Cerebellar nuclear complex (tissue), 1 donor: ENCODE measurements at regions not wholly inside any gene's neighbourhood (a gene's known extent, or its start where the extent isn't known, plus 50 kb on each side); places are given as distances from the start of the nearest gene placed in this dataset.

Experiments used
- DNase-seq, 2 experiments: peaks; one replicate each; lab custom pipeline; 2025; lab: John Stamatoyannopoulos, UW

DNA sequence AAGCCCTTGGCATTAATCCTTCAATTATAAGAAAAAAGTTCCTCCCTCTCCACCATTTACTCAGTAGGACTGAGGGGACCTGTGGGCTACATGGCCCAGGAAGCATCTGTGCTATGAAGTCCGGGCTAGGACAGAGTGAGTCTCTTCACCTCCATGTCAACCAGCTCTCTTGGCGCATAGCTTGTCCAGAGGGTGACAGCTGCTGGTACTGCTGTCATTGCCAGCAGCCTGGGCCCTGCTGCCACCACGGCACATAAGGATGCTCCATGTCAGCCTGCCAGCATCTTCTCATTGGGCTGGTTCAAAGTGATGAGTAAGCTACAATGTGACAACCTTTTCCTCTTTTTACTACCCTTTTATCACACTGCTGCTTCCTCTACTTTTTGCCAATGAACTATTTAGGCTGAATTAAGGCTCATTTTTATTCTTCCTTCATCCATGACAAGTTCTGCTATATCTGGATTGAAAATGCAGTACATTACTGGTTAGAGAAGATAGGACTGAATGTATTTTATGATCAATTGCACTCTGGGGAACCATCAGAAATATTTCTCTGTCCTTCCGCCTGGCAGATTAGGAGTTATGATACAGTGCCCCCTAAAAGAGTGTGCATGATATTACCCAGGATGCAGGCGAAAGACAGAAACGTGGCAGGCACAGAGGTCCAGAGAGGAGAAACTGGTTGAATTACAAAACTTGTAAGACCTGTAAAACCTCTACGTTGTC is 258.9 kb upstream of the TNP1 start:
- no peak for DNase-seq

GRCh38 chr2:217117523-217117922 is 257.7 kb upstream of the TNP1 start:
- DNase-seq, result no peak

- DNase-seq, result no peak
These were observed 256.7 kb upstream of the TNP1 start for GRCh38 chr2:217116610-217117009.

DNA sequence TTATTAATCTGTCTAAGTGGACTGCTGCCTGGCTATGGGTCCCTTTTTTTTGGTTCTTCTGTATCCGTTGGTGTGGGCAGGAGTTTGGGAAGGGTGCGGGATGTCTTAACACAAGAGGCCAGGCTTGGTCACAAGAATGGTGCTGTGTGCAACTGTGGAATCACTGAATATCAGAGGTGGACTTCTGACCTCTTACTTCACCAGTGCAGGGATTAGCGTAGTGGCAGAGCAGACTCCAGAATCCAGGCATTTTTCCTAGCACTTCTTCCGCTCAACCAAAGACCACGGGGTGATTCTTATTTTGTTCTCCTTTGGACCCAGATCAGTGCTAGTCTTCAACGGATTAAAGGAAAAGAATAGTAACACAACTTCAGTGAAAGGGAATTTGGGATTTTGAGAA is 254.3 kb upstream of the TNP1 start:
- DNase-seq, result no peak

DNA sequence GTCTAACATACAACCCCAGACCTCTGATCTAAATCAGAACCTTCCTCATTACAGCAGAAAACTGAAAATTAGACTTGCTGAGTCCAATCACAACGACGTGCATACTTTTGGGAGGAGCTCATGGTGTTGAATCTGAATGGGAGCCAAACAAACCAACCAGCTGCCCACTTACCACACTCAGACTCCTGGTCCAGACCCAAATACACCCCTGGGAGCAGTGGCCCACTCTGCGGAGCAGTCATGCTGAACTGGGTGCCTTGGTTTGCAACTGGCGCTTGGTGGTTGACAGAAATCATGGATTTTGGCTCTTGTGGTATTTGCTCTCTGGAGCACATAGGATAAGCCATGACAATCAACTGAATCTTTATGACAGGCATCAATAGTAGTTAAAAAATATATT is 253.6 kb upstream of the TNP1 start:
- DNase-seq, result no peak

GRCh38 chr2:217110550-217110949 is 250.7 kb upstream of the TNP1 start:
- no peak for DNase-seq

GRCh38 chr2:217108575-217109027 is 248.7 kb upstream of the TNP1 start:
- no peak for DNase-seq

DNA sequence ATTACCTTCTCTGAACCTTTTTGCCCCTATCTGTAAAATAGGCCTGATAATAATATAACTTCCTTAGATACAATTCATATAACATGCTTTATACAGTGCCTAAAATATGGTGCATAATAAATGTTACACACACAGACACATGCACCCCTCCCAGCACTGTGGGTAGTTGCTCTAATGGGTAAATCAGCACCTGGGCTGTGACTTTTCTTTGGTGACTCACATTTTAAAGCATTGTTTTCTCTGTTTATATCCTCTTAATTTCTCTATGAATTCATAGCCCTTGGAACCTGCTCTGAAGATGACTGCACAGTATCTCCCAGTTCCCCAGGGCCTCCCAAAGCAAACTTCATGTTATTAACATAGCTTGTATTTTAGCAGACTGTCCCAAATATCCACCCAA is 248.2 kb upstream of the TNP1 start:
- no peak for DNase-seq

DNA sequence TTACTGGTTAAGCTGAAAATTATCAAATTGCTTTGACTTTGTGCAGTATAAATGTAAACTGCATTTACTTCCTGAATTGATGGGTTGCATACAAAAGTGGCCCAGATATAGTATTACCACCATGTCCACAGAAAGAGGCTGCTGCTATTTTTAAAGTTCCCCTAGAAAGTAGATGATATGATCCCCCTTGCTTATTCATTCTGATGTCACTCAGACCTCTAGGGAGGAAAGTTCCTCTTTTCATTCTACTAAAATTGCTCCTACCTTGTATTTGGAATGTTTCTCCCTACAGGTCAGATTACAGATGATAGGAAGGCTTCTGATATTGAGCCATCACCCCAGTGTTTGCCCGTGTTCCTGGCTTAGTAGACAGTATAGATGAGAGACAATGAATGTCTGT is 247.6 kb upstream of the TNP1 start:
- DNase-seq, result no peak

- no peak for DNase-seq
These were observed 246.8 kb upstream of the TNP1 start for GRCh38 chr2:217106650-217107014.

DNA sequence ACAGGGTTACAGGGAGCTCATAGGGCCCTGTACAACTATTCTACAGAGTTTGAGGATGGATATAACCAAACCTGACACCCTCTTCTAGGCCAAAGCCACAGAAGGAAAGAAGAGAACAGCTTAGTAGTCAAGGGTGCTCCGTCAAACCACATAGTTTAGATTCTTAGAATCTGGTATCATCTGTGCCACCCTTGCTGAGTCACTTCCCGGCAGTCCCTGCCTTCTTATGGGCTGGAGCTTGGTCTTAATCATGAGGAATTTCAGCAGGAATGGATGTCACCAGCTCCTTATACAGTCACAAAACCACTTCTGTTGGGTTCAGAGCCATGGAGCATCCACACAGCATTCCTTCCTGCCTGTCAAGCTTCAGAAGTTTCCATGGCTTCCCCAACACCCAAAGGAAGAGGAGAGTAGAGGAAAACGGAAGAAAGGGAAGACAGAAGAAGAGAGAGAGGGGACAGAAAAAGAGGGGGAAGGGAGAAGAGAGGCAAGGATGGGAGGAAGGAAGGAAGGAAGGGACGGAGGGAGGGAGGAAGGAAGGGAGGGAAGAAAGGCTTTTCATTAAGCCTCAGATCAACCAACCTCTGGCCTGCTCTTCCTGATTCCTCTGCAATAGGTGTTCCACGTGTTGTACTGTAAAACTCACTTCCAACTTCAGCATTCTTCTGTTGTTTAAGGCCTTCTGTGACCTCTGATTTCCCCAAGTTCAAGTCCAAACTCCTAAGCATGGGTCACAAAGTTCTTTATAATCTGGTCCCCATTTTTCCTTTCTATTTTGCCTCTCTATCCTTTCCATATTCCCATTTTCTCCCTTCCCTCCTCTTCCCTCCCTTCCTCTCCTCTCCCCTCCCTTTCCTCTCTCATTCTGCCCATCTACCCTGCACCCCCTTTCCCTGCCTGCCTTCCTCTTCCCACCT is 246.1 kb upstream of the TNP1 start:
- DNase-seq, result no peak

DNA sequence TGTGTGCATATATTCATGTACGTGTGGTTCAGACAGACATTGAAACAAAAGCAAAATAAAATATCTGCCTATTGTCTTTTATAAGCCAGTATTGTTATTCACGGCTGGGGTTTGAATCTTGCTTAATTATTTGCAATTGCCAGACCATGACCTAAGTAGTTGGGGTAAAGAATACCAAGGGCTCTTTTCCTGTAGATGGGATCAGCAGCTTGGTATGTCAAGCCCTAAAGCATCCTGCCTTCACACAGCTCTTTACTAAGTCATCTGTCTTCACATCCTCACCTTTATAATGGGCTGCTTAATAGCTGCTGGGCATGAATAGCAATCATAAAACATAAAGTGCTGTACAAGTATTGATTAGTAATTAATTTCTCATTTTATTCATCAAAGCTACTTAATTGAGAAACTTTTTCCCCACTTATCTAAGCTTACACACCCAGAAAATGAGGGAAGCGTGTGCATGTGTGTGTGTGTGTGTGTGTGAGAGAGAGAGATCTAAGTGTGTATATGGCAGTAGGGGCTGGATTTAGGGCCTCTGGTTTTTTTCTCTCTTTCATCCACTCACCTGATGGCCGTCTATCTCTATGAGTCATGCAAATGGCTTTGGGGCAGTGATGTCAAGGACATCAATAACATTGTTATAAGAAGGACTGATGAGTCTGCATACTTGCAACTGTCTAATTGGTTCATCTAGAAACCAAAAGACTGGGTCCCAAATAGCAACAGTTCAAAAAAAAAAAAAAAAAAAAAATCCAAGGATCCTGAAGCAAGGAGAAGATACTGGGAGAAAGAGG is 244.1 kb upstream of the TNP1 start:
- no peak for DNase-seq

DNA sequence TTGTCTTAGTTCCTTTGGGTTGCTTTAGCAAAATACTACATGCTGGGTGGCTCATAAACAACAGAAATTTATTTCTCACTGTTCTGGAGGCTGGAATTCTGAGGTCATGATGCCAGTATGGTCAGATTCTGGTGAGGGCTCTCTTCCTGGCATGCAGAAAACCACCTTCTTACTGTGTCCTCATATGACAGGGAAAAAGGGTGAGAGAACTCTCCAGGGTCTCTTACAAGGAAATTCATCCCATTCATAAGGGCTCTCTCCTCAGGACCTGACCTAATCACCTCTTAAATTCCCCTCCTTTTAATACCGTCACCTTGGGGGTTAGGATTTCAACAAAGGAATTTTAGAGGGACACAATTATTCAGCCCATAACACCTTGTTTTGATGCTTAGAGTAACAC is 243.1 kb upstream of the TNP1 start:
- no peak for DNase-seq

DNA sequence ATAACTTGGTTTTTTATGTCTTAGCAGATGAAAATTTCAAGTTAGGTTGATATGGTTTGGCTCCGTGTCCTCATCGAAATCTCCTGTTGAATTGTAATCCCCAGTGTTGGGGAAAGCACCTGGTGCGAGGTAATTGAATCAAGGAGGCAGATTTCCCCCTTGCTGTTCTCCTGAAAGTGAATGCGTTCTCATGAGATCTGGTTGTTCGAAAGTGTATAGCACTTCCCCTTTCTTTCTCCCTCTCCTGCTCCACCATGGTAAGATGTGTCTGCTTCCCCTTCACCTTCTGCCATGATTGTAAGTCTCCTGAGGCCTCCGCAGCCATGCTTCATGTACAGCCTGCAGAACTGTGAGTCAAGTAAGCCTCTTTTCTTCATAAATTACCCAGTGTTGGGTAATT is 242.1 kb upstream of the TNP1 start:
- DNase-seq, result no peak

DNA sequence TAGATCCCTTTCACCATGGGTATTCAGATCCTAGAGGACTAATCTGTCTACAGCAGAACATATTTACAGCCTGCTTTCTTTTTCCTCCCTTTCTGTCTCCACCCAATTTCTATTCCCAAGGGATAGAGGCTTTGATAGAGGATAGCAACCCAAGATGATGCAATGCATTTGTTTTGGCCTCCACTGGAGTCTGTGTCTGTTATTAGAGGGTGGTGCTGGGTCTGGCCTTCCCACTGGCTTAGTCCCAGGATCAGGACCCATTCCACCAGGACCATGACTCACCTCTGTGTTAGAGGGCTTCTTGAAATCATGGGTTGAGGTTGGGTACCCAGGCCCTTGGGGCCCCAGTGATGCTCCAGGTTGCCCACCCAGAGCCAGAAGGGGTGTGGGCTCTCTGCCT is 239.7 kb upstream of the TNP1 start:
- DNase-seq, result no peak

DNA sequence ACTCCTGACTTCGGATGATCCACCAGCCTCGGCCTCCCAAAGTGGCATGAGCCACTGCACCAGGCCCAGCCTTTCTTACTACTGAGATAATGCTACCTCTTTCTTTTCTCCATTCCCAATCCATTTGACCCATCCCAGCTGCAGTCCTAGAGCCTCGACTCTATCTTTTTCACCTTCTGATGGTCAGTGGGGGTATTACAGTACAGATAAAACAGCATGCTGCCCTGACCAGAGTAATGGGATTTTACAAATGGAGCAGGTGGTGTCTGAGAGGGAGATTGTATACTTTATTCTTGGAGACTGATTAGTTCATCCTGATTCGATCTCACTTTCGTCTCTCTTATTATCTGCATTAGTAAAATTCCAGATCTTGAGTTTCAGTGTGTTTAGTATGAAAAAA is 238.6 kb upstream of the TNP1 start:
- DNase-seq, result no peak

DNA sequence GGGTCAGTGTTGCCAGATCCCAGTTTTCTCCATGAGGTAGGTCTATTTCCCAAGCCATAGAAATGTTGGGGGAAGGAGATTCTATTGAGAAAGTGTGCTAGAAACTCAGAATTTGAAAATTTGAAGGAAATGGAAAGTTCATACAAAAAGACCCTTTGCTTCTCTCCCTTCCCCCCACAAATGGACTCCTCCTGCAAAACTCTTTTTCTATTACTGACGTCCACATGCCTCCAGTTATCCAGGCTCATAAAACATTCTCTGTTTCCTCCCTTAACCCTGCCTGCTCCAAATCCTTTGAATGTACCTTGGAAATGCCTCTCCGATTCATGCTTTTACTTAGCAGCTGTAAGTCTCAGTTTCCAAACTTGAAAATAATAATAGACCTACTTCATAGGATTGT is 237.5 kb upstream of the TNP1 start:
- DNase-seq, result no peak

GRCh38 chr2:217096474-217097225 is 236.8 kb upstream of the TNP1 start:
- DNase-seq, result no peak

DNA sequence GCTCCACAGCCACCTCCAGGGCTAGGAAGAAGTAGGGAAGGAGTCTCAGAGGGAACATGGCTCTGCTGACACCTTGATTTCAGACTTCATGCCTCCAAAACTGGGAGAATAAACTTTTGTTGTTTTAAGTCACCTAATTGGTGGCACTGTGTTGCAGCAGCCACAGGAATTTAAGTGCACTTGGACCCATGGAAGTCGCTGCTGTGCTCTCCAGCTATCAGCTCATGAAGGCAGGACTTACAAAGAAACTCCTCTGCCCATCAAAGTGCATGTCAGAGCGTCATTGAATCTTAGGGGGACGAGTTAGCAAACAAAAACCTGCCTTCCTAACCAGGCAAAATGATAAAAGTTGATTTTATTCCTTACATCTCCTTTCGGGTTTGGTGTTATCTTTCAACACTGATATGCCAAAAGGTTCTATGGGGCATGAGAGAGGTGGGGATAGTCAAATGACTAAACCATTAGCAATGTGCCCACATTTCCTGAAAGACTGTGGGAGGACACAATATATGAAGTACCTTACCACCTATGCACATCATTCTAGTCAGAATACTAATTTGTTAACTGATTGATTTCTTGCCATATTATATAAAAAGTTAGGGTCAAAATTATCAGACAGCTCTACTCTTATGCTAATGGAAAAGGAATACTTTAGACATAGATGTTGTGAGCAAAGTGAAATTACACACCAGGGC is 235.8 kb upstream of the TNP1 start:
- no peak for DNase-seq

DNA sequence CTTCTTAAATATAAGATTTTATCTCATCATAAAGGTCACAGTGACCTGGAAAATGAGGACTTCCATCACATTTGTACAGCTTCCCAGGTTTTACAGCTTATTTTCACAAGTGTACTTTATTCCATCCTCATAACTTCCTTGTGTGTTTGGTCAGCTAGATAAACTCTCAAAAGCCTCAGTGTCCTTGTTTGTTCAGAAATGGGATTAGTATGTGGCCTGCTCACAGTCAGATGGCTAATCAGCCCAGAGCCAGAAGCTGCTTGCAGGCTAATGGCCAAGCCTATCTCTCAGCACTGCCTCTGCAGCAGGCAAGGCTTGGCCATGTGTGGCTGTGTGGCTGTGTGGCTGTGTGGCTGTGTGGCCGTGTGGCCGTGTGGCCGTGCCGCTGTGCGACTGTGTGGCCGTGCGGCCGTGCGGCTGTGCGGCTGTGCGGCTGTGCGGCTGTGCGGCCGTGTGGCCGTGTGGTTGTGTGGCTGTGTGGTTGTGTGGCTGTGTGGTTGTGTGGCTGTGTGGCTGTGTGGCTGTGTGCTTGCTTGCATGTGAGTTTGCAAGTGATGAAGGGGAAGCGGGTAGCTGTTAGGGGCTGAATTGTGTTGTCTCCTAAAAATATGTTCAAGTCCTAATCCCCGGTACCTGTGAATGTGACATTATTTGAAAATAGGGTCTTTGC is 233.0 kb upstream of the TNP1 start:
- DNase-seq, result no peak

GRCh38 chr2:217091531-217091930 is 231.7 kb upstream of the TNP1 start:
- no peak for DNase-seq
